B cell (primary cell): ENCODE measurements at regions not wholly inside any gene's neighbourhood (a gene's known extent, or its start where the extent isn't known, plus 50 kb on each side); places are given as distances from the start of the nearest gene placed in this dataset.

ENCODE experiments used
- ATAC-seq: fragments of 200-7000 bp; cut with Tn5 transposase; one replicate; pipeline ENCODE4 v1.10.0; 2021; ENCODE audit warnings: low read depth, mild to moderate bottlenecking, moderate number of reproducible peaks, moderate library complexity
- CTCF ChIA-PET: fragments of 350-600 bp; sonication (Branson Sonifier 250); formaldehyde crosslinking; loops from one replicate; lab custom pipeline; 2021; ENCODE audit warnings: antibody characterized with exemption, inconsistent platforms; lab: Charles Lee
- POLR2A ChIA-PET: fragments of 350-600 bp; sonication (Branson Sonifier 250); formaldehyde crosslinking; loops from one replicate; lab custom pipeline; 2021; ENCODE audit warnings: antibody characterized with exemption; lab: Charles Lee
- DNase-seq: peaks from one replicate; pipeline ENCODE4 v3.0.0; 2013
- H2AFZ ChIP-seq: 2 replicates; pipeline ENCODE4 v1.6.1; 2012; ENCODE audit warnings: mild to moderate bottlenecking, low read depth, low read length; ENCODE audit not compliant: insufficient read depth, poor library complexity, severe bottlenecking
- H3K27ac ChIP-seq, 2 donors: 1 replicate in 1 of 2; 2 replicates in 1 of 2; pipeline ENCODE4 v1.5.1; 2012 to 2013; ENCODE audit warnings: low read length in 2 of 2, mild to moderate bottlenecking in 2 of 2, moderate library complexity in 1 of 2
- H3K27me3 ChIP-seq, 4 experiments: fragments of 200-600 bp in 1 of 4; sonication (generic) in 1 of 4; replicated peaks in 1 of 4; 1 replicate in 2 of 4; 2 replicates in 2 of 4; pipeline versions ENCODE4 v1.6.1 to v1.7.0; 2013 to 2016; ENCODE audit warnings: low read length in 3 of 4, mild to moderate bottlenecking in 2 of 4, mixed read lengths in 1 of 4, moderate library complexity in 1 of 4; ENCODE audit not compliant: insufficient read depth in 4 of 4, control insufficient read depth in 3 of 4; ENCODE audit errors: control extremely low read depth in 1 of 4
- H3K36me3 ChIP-seq, 2 experiments: replicated peaks in 1 of 2; 1 replicate in 1 of 2; 2 replicates in 1 of 2; pipeline versions ENCODE4 v1.6.1 to v1.7.1; 2013; ENCODE audit warnings: low read length in 1 of 2; ENCODE audit not compliant: insufficient read depth in 2 of 2, control insufficient read depth in 1 of 2; ENCODE audit errors: control extremely low read depth in 1 of 2, extremely low read depth in 1 of 2
- H3K4me1 ChIP-seq, 2 donors: fragments of 200-600 bp in 1 of 2; sonication (generic) in 1 of 2; 1 replicate in 1 of 2; 2 replicates in 1 of 2; pipeline versions ENCODE4 v1.5.1 to v1.6.1; 2013 to 2017; ENCODE audit warnings: low read length in 2 of 2; ENCODE audit not compliant: control insufficient read depth in 2 of 2, insufficient read depth in 2 of 2
- H3K4me2 ChIP-seq: replicated peaks from 2 replicates; pipeline ENCODE3; 2012; ENCODE audit warnings: mild to moderate bottlenecking, low read depth, low read length; ENCODE audit not compliant: poor library complexity, severe bottlenecking
- H3K4me3 ChIP-seq, 5 experiments: fragments of 200-600 bp in 1 of 5; sonication (generic) in 1 of 5; 1 replicate in 3 of 5; 2 replicates in 2 of 5; pipeline versions ENCODE4 v1.5.1 to v1.7.0; 2011 to 2016; ENCODE audit warnings: low read length in 4 of 5, mild to moderate bottlenecking in 4 of 5, low read depth in 2 of 5, control low read depth in 1 of 5, moderate library complexity in 1 of 5; ENCODE audit not compliant: insufficient read depth in 1 of 5; ENCODE audit errors: control extremely low read depth in 1 of 5, extremely low read depth in 1 of 5
- H3K79me2 ChIP-seq: fragments of 200-600 bp; sonication (generic); one replicate; pipeline ENCODE4 v1.6.0; 2016; ENCODE audit warnings: low read length; ENCODE audit not compliant: control insufficient read depth, insufficient read depth
- H3K9ac ChIP-seq: fragments of 200-600 bp; sonication (generic); 2 replicates; pipeline ENCODE4 v1.6.1; 2017; ENCODE audit warnings: mild to moderate bottlenecking, low read length, moderate library complexity
- H3K9me3 ChIP-seq, 3 donors: one replicate each; pipeline versions ENCODE4 v1.6.1 to v1.7.1; 2013; ENCODE audit warnings: low read length in 2 of 3; ENCODE audit not compliant: control insufficient read depth in 2 of 3, insufficient read depth in 1 of 3; ENCODE audit errors: control extremely low read depth in 1 of 3
- H4K20me1 ChIP-seq: 2 replicates; pipeline ENCODE4 v1.6.0; 2012; ENCODE audit warnings: mild to moderate bottlenecking, low read length; ENCODE audit not compliant: insufficient read depth, control insufficient read depth, poor library complexity, severe bottlenecking
- H3K27ac Mint-ChIP-seq: one replicate; pipeline ENCODE4 v1.8.0; 2021; ENCODE audit warnings: mixed read lengths
- H3K27me3 Mint-ChIP-seq: one replicate; pipeline ENCODE4 v1.8.0; 2021; ENCODE audit warnings: mixed read lengths
- H3K4me1 Mint-ChIP-seq: one replicate; pipeline ENCODE4 v1.8.0; 2021; ENCODE audit warnings: mixed read lengths
- H3K4me3 Mint-ChIP-seq: one replicate; pipeline ENCODE4 v1.8.0; 2021; ENCODE audit warnings: mixed read lengths
- H3K9me3 Mint-ChIP-seq: one replicate; pipeline ENCODE4 v1.8.0; 2022; ENCODE audit warnings: mixed read lengths; ENCODE audit not compliant: insufficient read depth
- CTCF ChIP-seq: fragments of 200-600 bp; IDR thresholded peaks from one replicate; pipeline ENCODE4 v1.8.0; 2022; ENCODE audit warnings: antibody characterized with exemption, mild to moderate bottlenecking
- EZH2 ChIP-seq: IDR thresholded peaks from 2 replicates; pipeline ENCODE4 v1.6.1; 2012; ENCODE audit warnings: borderline replicate concordance, low read depth, mild to moderate bottlenecking, moderate library complexity, low read length; ENCODE audit not compliant: insufficient read depth, poor library complexity, severe bottlenecking
- WGBS: methylation state at CpG from one replicate; pipeline ENCODE4 v1.1.5; 2013; ENCODE audit warnings: missing lambda C conversion rate; ENCODE audit not compliant: insufficient coverage; 5-methylcytosine and 5-hydroxymethylcytosine counted together
- intact Hi-C: fragments of 100-400 bp; cut with micrococcal nuclease; formaldehyde crosslinking; loops from one replicate; pipeline ENCODE4 v1.10.0; 2022

GRCh38 chr9:118586978-118587377 is 782.3 kb downstream of the BRINP1 start:
- CTCF ChIA-PET = no interaction called here
- H3K4me3 Mint-ChIP-seq = no peak overlapping the region
- H2AFZ ChIP-seq = no peak overlapping the region
- H3K9ac ChIP-seq = no peak overlapping the region
- H3K36me3 ChIP-seq = no peaks in the 10 kb centered on the region
- 81% methylated on average over 2 of the region's 2 CpGs for WGBS
- TF ChIP-seq EZH2 (no peak), CTCF (no peak)
- H3K9me3 ChIP-seq = peaks cover 0 to 7% (median 0%) of the 10 kb centered on the region in 3 donors
- H3K27ac ChIP-seq = no peak overlapping the region
- no peaks in the 10 kb centered on the region for H3K4me1 Mint-ChIP-seq
- H3K27me3 ChIP-seq = no peaks in the 10 kb centered on the region
- H4K20me1 ChIP-seq = no peaks in the 10 kb centered on the region
- H3K27ac Mint-ChIP-seq = no peak overlapping the region
- H3K79me2 ChIP-seq = no peaks in the 10 kb centered on the region
- intact Hi-C loops = no loop called here
- H3K27me3 Mint-ChIP-seq = no peaks in the 10 kb centered on the region
- H3K4me3 ChIP-seq = no peak overlapping the region
- no peaks in the 10 kb centered on the region for H3K9me3 Mint-ChIP-seq
- H3K4me1 ChIP-seq = no peaks in the 10 kb centered on the region
- ATAC-seq = no peak
- POLR2A ChIA-PET = no interaction called here
- no peak for DNase-seq
- no peak overlapping the region for H3K4me2 ChIP-seq

GRCh38 chr9:118594428-118594827 is 774.8 kb downstream of the BRINP1 start:
- Mint-ChIP-seq H3K4me1 (no peaks in the 10 kb centered on the region), H3K27me3 (no peaks in the 10 kb centered on the region), H3K4me3 (no peak overlapping the region), H3K27ac (no peak overlapping the region), H3K9me3 (no peaks in the 10 kb centered on the region)
- ChIA-PET CTCF (no interaction called here), POLR2A (no interaction called here)
- no peaks in the 10 kb centered on the region for H4K20me1 ChIP-seq
- H3K4me3 ChIP-seq = no peak overlapping the region
- no peaks in the 10 kb centered on the region for H3K9me3 ChIP-seq
- no peak overlapping the region for H2AFZ ChIP-seq
- no peaks in the 10 kb centered on the region for H3K4me1 ChIP-seq
- no peaks in the 10 kb centered on the region for H3K36me3 ChIP-seq
- no peak overlapping the region for H3K4me2 ChIP-seq
- 83% methylated on average over 1 of the region's 6 CpGs for WGBS
- DNase-seq (no peak), ATAC-seq (no peak)
- no peaks in the 10 kb centered on the region for H3K27me3 ChIP-seq
- no peak overlapping the region for H3K27ac ChIP-seq
- TF ChIP-seq CTCF (no peak), EZH2 (no peak)
- intact Hi-C loops = no loop called here
- no peaks in the 10 kb centered on the region for H3K79me2 ChIP-seq
- H3K9ac ChIP-seq = no peak overlapping the region
